ENCODE measurements at regions not wholly inside any gene's neighbourhood (a gene's known extent, or its start where the extent isn't known, plus 50 kb on each side); places are given as distances from the start of the nearest gene placed in this dataset.

DNA sequence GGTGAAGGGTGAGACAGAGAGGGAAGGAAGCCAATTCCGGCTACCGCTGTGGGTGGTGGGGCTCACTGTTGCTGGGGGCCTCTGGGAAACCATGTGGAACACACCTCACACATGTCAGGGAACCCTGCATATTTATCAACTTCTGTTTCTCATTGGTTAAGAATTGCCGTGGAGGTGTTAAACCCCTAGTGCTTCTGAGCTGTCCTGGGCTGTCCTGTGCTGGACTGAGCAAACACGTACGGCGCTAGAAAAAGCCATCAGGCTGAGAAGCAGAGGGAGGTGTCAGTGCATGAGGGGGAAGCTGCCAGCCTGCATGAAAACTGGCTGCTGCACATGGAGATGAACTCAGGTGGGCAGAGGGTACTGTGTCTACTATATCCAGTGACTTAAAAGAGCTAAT is 103.9 kb upstream of the JAG1 start:
- no peak for TF ChIP-seq ARNTL (CRISPR knock-in tag; IDR thresholded peaks at IDR 0.05; ENCODE audit: borderline replicate concordance, low read depth)
- TF ChIP-seq, protein P1, sequence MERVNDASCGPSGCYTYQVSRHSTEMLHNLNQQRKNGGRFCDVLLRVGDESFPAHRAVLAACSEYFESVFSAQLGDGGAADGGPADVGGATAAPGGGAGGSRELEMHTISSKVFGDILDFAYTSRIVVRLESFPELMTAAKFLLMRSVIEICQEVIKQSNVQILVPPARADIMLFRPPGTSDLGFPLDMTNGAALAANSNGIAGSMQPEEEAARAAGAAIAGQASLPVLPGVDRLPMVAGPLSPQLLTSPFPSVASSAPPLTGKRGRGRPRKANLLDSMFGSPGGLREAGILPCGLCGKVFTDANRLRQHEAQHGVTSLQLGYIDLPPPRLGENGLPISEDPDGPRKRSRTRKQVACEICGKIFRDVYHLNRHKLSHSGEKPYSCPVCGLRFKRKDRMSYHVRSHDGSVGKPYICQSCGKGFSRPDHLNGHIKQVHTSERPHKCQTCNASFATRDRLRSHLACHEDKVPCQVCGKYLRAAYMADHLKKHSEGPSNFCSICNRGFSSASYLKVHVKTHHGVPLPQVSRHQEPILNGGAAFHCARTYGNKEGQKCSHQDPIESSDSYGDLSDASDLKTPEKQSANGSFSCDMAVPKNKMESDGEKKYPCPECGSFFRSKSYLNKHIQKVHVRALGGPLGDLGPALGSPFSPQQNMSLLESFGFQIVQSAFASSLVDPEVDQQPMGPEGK (CRISPR knock-in tag; IDR thresholded peaks at IDR 0.05; ENCODE audit: borderline replicate concordance): no peak
- TF ChIP-seq CREB5 (CRISPR knock-in tag; IDR thresholded peaks at IDR 0.05; ENCODE audit: low read depth): no peak
- no peak for TF ChIP-seq ESRRG (CRISPR knock-in tag; IDR thresholded peaks at IDR 0.05)
- no peak for TF ChIP-seq ZFP30 (CRISPR knock-in tag; IDR thresholded peaks at IDR 0.05)
- TF ChIP-seq, protein P2, sequence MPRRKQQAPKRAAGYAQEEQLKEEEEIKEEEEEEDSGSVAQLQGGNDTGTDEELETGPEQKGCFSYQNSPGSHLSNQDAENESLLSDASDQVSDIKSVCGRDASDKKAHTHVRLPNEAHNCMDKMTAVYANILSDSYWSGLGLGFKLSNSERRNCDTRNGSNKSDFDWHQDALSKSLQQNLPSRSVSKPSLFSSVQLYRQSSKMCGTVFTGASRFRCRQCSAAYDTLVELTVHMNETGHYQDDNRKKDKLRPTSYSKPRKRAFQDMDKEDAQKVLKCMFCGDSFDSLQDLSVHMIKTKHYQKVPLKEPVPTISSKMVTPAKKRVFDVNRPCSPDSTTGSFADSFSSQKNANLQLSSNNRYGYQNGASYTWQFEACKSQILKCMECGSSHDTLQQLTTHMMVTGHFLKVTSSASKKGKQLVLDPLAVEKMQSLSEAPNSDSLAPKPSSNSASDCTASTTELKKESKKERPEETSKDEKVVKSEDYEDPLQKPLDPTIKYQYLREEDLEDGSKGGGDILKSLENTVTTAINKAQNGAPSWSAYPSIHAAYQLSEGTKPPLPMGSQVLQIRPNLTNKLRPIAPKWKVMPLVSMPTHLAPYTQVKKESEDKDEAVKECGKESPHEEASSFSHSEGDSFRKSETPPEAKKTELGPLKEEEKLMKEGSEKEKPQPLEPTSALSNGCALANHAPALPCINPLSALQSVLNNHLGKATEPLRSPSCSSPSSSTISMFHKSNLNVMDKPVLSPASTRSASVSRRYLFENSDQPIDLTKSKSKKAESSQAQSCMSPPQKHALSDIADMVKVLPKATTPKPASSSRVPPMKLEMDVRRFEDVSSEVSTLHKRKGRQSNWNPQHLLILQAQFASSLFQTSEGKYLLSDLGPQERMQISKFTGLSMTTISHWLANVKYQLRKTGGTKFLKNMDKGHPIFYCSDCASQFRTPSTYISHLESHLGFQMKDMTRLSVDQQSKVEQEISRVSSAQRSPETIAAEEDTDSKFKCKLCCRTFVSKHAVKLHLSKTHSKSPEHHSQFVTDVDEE (CRISPR knock-in tag; IDR thresholded peaks at IDR 0.05): no peak
- no peak for TF ChIP-seq POU6F1 (CRISPR knock-in tag; IDR thresholded peaks at IDR 0.05; ENCODE audit: borderline replicate concordance, low read depth)
- no peak for TF ChIP-seq TCF4 (CRISPR knock-in tag; IDR thresholded peaks at IDR 0.05; ENCODE audit: borderline replicate concordance)
- no peak for TF ChIP-seq SNAI2 (CRISPR knock-in tag; IDR thresholded peaks at IDR 0.05)
